ENCODE measurements at regions not wholly inside any gene's neighbourhood (a gene's known extent, or its start where the extent isn't known, plus 50 kb on each side); places are given as distances from the start of the nearest gene placed in this dataset.

- DNase-seq (ENCODE audit: low spot score) (no peak), ATAC-seq (no peak)
- intact Hi-C loops (cut with DNase I) = no loop called here
These were observed 144.8 kb downstream of the KITLG start for GRCh38 chr12:88435334-88436076.

DNA sequence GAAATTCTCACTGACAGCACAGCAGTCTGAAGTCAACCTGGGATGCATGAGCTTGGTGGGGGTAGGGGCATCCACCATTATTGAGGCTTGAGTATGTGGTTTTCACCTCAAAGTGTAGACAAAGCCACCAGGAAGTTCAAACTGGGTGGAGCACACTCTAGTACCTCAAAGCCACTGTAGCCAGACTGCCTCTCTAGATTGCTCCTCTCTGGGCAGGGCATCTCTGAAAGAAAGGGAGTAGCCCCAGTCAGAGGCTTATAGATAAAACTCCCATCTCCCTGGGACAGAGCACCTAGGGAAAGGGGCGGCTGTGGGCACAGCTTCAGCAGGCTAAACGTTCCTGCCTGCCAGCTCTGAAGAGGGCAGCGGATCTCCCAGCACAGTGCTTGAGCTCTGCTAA lies 143.0 kb downstream of the KITLG start:
- no peak for DNase-seq (ENCODE audit: low spot score)
- intact Hi-C loops (cut with DNase I) = no loop called here
- ATAC-seq = no peak
